Limb (tissue), 2 donors: ENCODE measurements at regions not wholly inside any gene's neighbourhood (a gene's known extent, or its start where the extent isn't known, plus 50 kb on each side); places are given as distances from the start of the nearest gene placed in this dataset.
"Not testable (repeated sequence)": the region's sequence is repeated elsewhere in the genome, so short reads cannot be mapped to it uniquely, and the experiment has no call there.

Source experiments
- DNase-seq, 2 donors: peaks; one replicate each; pipeline ENCODE4 v3.0.0-alpha.2; 2016; ENCODE audit errors: extremely low spot score in 2 of 2

DNA sequence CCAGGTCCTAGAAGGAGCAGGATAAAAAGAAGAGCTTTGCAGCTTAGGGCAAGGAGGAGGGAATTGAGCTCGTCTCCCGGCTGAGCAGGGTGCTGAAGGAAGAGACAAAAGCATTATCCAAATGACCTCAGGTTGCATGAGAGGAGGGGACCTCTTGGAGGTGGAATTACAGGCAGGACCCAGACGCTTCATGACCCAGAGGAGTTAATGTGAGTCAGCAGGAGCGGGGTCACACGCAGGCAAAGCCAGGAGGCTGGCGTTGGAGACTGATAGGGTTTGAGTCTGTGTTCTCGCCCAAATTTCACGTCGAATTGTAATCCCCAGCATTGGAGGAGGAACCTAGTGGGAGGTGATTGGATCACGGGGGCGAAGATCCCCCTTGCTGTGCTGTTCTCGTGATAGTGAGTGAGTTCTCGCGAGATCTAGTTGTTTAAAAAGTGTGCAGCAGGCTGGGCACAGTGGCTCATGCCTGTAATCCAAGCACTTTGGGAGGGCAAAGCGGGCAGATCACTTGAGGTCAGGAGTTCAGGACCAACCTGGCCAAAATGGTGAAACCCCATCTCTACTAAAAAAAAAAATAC is 63.7 kb upstream of the AUTS2 start:
- no peak for DNase-seq

DNA sequence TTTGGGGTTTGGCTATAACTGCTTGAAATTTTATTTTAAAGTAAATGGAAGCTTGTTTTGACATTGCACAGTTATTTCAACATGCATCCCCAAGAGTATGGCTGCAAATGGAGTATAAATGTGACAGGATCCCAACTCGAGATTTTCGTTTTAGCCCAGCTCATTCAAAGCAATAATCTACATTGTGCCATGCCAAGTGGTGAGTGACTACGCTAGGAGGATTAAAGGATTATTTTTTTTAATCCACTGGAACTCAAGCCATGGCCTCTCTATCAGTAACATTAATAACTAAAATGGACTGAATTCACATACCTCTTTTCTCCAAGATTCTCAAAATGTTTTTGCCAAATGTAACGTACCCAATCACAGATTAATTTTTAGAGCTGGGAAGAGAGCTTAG is 60.6 kb upstream of the AUTS2 start:
- no peak for DNase-seq

GRCh38 chr7:69539531-69539930 is 58.7 kb upstream of the AUTS2 start:
- no peak for DNase-seq

DNA sequence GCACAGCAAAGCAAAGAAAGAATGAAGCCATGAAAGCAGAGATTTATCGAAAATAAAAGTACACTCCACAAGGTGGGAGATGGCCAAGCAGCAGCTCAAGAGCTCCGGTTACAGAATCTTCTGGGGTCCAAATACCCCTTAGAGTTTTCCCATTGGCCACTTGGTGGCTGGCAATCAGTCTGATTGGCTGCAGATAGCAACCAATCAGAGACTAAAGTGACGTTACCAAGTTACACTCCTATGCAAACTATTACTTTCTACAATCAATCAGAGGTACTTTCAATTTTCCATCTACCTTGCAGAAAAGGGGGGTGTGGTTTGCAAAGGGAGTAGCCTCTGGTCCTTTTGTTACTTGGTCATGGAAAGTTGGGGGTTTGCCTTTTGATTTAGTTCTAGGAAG is 58.0 kb upstream of the AUTS2 start:
- no peak for DNase-seq

DNA sequence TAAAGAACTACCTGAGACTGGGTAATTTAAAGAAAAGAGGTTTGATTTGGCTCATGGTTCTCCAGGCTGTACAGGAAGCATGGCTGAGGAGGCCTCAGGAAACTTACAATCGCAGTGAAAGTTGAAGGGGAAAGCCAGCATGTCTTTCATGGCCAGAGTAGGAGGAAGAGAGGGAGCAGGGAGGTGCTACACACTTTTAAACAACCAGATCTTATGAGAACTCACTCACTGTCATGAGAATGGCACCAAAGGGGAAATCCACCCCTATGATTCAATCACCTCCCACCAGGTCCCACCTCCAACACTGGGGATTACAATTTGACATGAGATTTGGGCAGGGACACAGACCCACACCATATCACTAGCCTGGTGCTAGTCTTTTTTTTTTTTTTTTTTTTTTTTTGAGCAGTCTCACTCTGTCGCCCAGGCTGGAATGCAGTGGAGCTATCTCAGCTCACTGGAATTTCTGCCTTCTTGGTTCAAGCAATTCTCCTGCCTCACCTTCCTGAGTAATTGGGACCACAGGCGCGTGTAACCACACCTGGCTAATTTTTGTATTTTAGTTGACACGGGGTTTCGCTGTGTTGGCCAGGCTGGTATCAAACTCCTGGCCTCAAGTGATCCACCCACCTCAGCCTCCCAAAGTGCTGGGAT is 56.4 kb upstream of the AUTS2 start:
- DNase-seq: not testable (repeated sequence)

- DNase-seq: no peak
Measured at GRCh38 chr7:69545175-69545574, 53.1 kb upstream of the AUTS2 start.
